ENCODE measurements at regions not wholly inside any gene's neighbourhood (a gene's known extent, or its start where the extent isn't known, plus 50 kb on each side); places are given as distances from the start of the nearest gene placed in this dataset.
"Not testable (repeated sequence)": the region's sequence is repeated elsewhere in the genome, so short reads cannot be mapped to it uniquely, and the experiment has no call there.

DNA sequence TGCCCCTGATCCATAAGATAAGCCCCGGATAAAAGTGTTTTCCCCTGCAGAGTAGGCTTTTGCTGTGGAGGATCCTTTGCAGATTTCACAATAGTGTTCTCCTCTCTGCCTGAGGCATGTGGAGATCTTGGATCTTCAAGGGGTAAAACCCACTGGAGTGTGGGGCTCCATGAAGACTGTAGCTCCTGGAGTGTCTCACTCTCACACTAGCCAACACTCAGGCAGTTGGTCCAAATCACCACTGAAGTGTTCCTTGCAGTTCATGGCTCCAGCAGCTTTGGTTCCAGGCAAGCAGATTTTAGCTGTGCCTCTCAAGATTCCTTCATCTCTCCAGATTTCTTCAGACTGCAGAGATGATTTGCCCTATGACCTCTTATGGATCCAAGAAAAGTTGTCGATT lies 665.3 kb downstream of the TNS3 start:
- intact Hi-C loops (cut with DNase I), result no loop called here

DNA sequence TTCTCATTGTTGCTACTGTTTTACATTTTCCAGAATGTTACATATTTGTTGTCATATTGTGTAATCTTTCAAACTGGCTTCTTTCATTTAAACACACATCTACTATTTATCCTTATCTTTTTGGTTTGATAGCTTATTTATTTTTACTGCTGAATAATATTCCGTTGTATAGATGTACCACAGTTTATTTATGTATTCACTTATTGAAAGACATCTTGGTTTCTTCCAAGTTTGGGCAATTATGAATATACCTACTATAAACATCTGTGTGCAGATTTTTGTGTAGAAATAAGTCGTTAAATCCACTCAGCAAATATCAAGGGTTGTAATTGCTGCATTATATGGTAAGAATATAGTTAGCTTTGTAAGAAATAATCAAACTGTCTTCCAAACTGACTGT lies 669.2 kb downstream of the TNS3 start:
- no peak overlapping the region for H3K9ac ChIP-seq (ENCODE audit: low read length in 3 of 3)
- H3K27ac ChIP-seq (ENCODE audit: low read depth in 2 of 2, low read length in 2 of 2), result no peak overlapping the region
- H3K27me3 ChIP-seq (ENCODE audit: control insufficient read depth, insufficient read depth, low read length), result no peaks in the 10 kb centered on the region
- no peaks in the 10 kb centered on the region for H3K36me3 ChIP-seq (ENCODE audit: control insufficient read depth in 2 of 3, insufficient read depth in 3 of 3, low read length in 3 of 3)
- H3K4me3 ChIP-seq (ENCODE audit: low read length in 3 of 3), result no peak overlapping the region
- H3K4me1 ChIP-seq (ENCODE audit: control insufficient read depth in 2 of 3, insufficient read depth in 2 of 3, low read depth in 1 of 3, low read length in 3 of 3), result no peaks in the 10 kb centered on the region
- DNase-seq (no peak), FAIRE-seq (no peak)
- TF ChIP-seq, protein P1, sequence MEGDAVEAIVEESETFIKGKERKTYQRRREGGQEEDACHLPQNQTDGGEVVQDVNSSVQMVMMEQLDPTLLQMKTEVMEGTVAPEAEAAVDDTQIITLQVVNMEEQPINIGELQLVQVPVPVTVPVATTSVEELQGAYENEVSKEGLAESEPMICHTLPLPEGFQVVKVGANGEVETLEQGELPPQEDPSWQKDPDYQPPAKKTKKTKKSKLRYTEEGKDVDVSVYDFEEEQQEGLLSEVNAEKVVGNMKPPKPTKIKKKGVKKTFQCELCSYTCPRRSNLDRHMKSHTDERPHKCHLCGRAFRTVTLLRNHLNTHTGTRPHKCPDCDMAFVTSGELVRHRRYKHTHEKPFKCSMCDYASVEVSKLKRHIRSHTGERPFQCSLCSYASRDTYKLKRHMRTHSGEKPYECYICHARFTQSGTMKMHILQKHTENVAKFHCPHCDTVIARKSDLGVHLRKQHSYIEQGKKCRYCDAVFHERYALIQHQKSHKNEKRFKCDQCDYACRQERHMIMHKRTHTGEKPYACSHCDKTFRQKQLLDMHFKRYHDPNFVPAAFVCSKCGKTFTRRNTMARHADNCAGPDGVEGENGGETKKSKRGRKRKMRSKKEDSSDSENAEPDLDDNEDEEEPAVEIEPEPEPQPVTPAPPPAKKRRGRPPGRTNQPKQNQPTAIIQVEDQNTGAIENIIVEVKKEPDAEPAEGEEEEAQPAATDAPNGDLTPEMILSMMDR (IDR thresholded peaks at IDR 0.05; ENCODE audit: borderline replicate concordance, extremely low read depth, insufficient read depth), result no peak
- H3K9me3 ChIP-seq (ENCODE audit: control insufficient read depth in 2 of 3, insufficient read depth in 1 of 3, low read length in 3 of 3), result no peaks in the 10 kb centered on the region
- intact Hi-C loops (cut with DNase I), result no loop called here

More for the DNA sequence above, 665.3 kb downstream of the TNS3 start:
- DNase-seq (no peak), FAIRE-seq (no peak)
- TF ChIP-seq, protein P1 (IDR thresholded peaks at IDR 0.05; ENCODE audit: borderline replicate concordance, extremely low read depth, insufficient read depth), result no peak
- H3K27ac ChIP-seq (ENCODE audit: low read depth in 2 of 2, low read length in 2 of 2), result no peak overlapping the region
- no peaks in the 10 kb centered on the region for H3K36me3 ChIP-seq (ENCODE audit: control insufficient read depth in 2 of 3, insufficient read depth in 3 of 3, low read length in 3 of 3)
- H3K4me3 ChIP-seq (ENCODE audit: low read length in 3 of 3), result no peak overlapping the region
- H3K9ac ChIP-seq (ENCODE audit: low read length in 3 of 3), result no peak overlapping the region
- no peaks in the 10 kb centered on the region for H3K9me3 ChIP-seq (ENCODE audit: control insufficient read depth in 2 of 3, insufficient read depth in 1 of 3, low read length in 3 of 3)
- H3K27me3 ChIP-seq (ENCODE audit: control insufficient read depth, insufficient read depth, low read length), result no peaks in the 10 kb centered on the region
- H3K4me1 ChIP-seq (ENCODE audit: control insufficient read depth in 2 of 3, insufficient read depth in 2 of 3, low read depth in 1 of 3, low read length in 3 of 3), result no peaks in the 10 kb centered on the region

DNA sequence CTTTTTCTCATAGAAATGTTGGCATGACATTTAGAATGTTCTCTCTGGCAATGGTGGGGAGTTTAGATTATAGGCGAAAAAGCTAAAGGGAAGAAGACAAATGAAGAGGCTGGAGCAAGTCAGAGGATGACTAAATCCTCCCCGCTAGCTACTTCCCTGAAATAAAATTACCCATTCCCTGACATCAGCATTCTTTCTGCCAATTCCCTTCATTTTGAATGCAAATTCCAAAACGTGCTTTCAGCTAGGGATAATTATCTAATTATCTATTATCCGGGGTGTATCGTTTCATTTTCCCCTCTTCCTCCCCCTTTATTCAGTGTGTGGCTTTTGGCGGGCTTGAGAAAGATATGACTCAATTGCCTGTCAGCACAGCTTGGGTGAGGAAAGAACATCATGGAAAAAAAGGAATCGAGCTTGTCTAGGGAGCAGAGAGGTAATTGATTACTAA lies 672.3 kb downstream of the TNS3 start:
- no peak for FAIRE-seq
- Histone ChIP-seq H3K27me3 (ENCODE audit: control insufficient read depth, insufficient read depth, low read length) (no peaks in the 10 kb centered on the region), H3K27ac (ENCODE audit: low read depth in 2 of 2, low read length in 2 of 2) (no peak overlapping the region), H3K36me3 (ENCODE audit: control insufficient read depth in 2 of 3, insufficient read depth in 3 of 3, low read length in 3 of 3) (no peaks in the 10 kb centered on the region), H3K9me3 (ENCODE audit: control insufficient read depth in 2 of 3, insufficient read depth in 1 of 3, low read length in 3 of 3) (no peaks in the 10 kb centered on the region), H3K4me3 (ENCODE audit: low read length in 3 of 3) (no peak overlapping the region), H3K9ac (ENCODE audit: low read length in 3 of 3) (no peak overlapping the region), H3K4me1 (ENCODE audit: control insufficient read depth in 2 of 3, insufficient read depth in 2 of 3, low read depth in 1 of 3, low read length in 3 of 3) (no peaks in the 10 kb centered on the region)
- no peak for DNase-seq
- intact Hi-C loops (cut with DNase I), result no loop called here
- TF ChIP-seq, protein P1 (IDR thresholded peaks at IDR 0.05; ENCODE audit: borderline replicate concordance, extremely low read depth, insufficient read depth), result no peak

GRCh38 chr7:46908770-46909169 lies 673.1 kb downstream of the TNS3 start:
- TF ChIP-seq, protein P1 (IDR thresholded peaks at IDR 0.05; ENCODE audit: borderline replicate concordance, extremely low read depth, insufficient read depth), result no peak
- DNase-seq, result peak in 1 of 5 donors; percentile 46
- no peaks in the 10 kb centered on the region for H3K9me3 ChIP-seq (ENCODE audit: control insufficient read depth in 2 of 3, insufficient read depth in 1 of 3, low read length in 3 of 3)
- H3K4me1 ChIP-seq (ENCODE audit: control insufficient read depth in 2 of 3, insufficient read depth in 2 of 3, low read depth in 1 of 3, low read length in 3 of 3), result no peaks in the 10 kb centered on the region
- H3K9ac ChIP-seq (ENCODE audit: low read length in 3 of 3), result no peak overlapping the region
- H3K27ac ChIP-seq (ENCODE audit: low read depth in 2 of 2, low read length in 2 of 2), result no peak overlapping the region
- no peaks in the 10 kb centered on the region for H3K36me3 ChIP-seq (ENCODE audit: control insufficient read depth in 2 of 3, insufficient read depth in 3 of 3, low read length in 3 of 3)
- FAIRE-seq, result no peak
- no peak overlapping the region for H3K4me3 ChIP-seq (ENCODE audit: low read length in 3 of 3)
- H3K27me3 ChIP-seq (ENCODE audit: control insufficient read depth, insufficient read depth, low read length), result no peaks in the 10 kb centered on the region
- intact Hi-C loops (cut with DNase I), result no loop called here

GRCh38 chr7:46904523-46904922 lies 677.4 kb downstream of the TNS3 start:
- H3K9me3 ChIP-seq (ENCODE audit: control insufficient read depth in 2 of 3, insufficient read depth in 1 of 3, low read length in 3 of 3); H3K9ac ChIP-seq (ENCODE audit: low read length in 3 of 3); H3K27ac ChIP-seq (ENCODE audit: low read depth in 2 of 2, low read length in 2 of 2); H3K4me3 ChIP-seq (ENCODE audit: low read length in 3 of 3); H3K27me3 ChIP-seq (ENCODE audit: control insufficient read depth, insufficient read depth, low read length); FAIRE-seq; intact Hi-C loops (cut with DNase I); H3K36me3 ChIP-seq (ENCODE audit: control insufficient read depth in 2 of 3, insufficient read depth in 3 of 3, low read length in 3 of 3); H3K4me1 ChIP-seq (ENCODE audit: control insufficient read depth in 2 of 3, insufficient read depth in 2 of 3, low read depth in 1 of 3, low read length in 3 of 3); DNase-seq: not testable (repeated sequence)
